NT2/D1 (cell line): ENCODE measurements at regions not wholly inside any gene's neighbourhood (a gene's known extent, or its start where the extent isn't known, plus 50 kb on each side); places are given as distances from the start of the nearest gene placed in this dataset.

ENCODE experiments used
- SUZ12 ChIP-seq: IDR thresholded peaks from 2 replicates; pipeline ENCODE4 v1.6.1; 2011; ENCODE audit not compliant: insufficient read length, insufficient read depth; ENCODE audit errors: extremely low read depth
- ZNF274 ChIP-seq: IDR thresholded peaks from 2 replicates; pipeline ENCODE4 v1.6.1; 2011; ENCODE audit warnings: mild to moderate bottlenecking, low read depth, low read length

DNA sequence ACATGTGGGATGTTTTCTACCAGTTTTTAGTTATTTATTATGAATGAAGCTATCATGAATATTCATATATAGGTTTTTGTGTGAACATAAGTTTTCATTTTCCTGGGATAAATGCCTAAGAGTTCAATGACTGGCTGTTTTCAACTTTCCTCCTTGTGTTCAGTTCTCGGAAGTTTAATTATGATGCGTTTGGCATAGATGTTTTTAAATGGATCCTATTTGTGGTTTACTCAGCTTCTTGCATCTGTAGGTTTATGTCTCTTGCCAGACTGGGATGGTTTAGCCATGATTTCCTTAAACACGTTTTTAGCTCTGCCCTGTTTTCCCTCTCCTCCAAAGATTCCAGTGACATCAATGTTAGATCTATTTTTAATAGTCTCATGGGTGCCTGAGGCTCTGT is 411.1 kb upstream of the CDH4 start:
- TF ChIP-seq SUZ12, result no peak
- no peak for TF ChIP-seq ZNF274
